Testis (tissue), 2 donors: ENCODE measurements at regions not wholly inside any gene's neighbourhood (a gene's known extent, or its start where the extent isn't known, plus 50 kb on each side); places are given as distances from the start of the nearest gene placed in this dataset.

ENCODE experiments used
- DNase-seq: peaks from one replicate; pipeline ENCODE4 v3.0.0-alpha.2; 2019
- H3K27ac ChIP-seq, 2 donors: fragments of 200-600 bp; sonication (generic); one replicate each; pipeline ENCODE4 v1.5.1; 2019
- H3K27me3 ChIP-seq: fragments of 200-600 bp; sonication (generic); one replicate; pipeline ENCODE4 v1.5.1; 2019
- H3K36me3 ChIP-seq: fragments of 200-600 bp; sonication (generic); one replicate; pipeline ENCODE4 v1.5.1; 2017; ENCODE audit warnings: low read depth; ENCODE audit errors: missing control alignments
- H3K4me1 ChIP-seq: fragments of 200-600 bp; sonication (generic); one replicate; pipeline ENCODE4 v1.5.1; 2019
- H3K4me3 ChIP-seq, 2 donors: fragments of 200-600 bp; sonication (generic); one replicate each; pipeline ENCODE4 v1.5.1; 2017 to 2019
- H3K9me3 ChIP-seq: fragments of 200-600 bp; sonication (generic); one replicate; pipeline ENCODE4 v1.5.1; 2017
- CTCF ChIP-seq, 3 experiments: fragments of 450-650 bp in 2 of 3; fragments of 200-600 bp in 1 of 3; sonication (generic) in 1 of 3; IDR thresholded peaks; one replicate each; pipeline ENCODE4 v1.5.1; 2016 to 2019; ENCODE audit warnings: antibody characterized with exemption in 3 of 3, mild to moderate bottlenecking in 2 of 3, moderate library complexity in 1 of 3
- POLR2A ChIP-seq: fragments of 450-650 bp; IDR thresholded peaks from one replicate; pipeline ENCODE4 v1.6.1; 2017; ENCODE audit warnings: antibody characterized with exemption, mild to moderate bottlenecking, moderate library complexity
- WGBS, 2 donors: methylation state at CpG; one replicate each; pipeline ENCODE4 v1.1.5; 2018; 5-methylcytosine and 5-hydroxymethylcytosine counted together
- intact Hi-C: fragments of 100-400 bp; cut with DNase I; formaldehyde crosslinking; loops from one replicate; pipeline ENCODE4 v1.15.1; 2023; ENCODE audit warnings: low total_unique reads

- Histone ChIP-seq H3K27ac (no peak overlapping the region), H3K9me3 (no peaks in the 10 kb centered on the region), H3K36me3 (no peaks in the 10 kb centered on the region), H3K27me3 (no peaks in the 10 kb centered on the region), H3K4me3 (no peak overlapping the region), H3K4me1 (no peaks in the 10 kb centered on the region)
- intact Hi-C loops: no loop called here
- DNase-seq: no peak
- TF ChIP-seq CTCF (IDR thresholded peaks at IDR 0.05) (no peak), POLR2A (no peak)
- 88 to 90% methylated on average over 3 of the region's 3 CpGs for WGBS, 2 donors
Measured at GRCh38 chr9:102047549-102047948, 309.1 kb upstream of the GRIN3A start.

GRCh38 chr9:102044133-102044532 is 305.7 kb upstream of the GRIN3A start:
- no peak for DNase-seq
- no peak overlapping the region for H3K4me3 ChIP-seq
- H3K9me3 ChIP-seq: no peaks in the 10 kb centered on the region
- no peaks in the 10 kb centered on the region for H3K27me3 ChIP-seq
- intact Hi-C loops: no loop called here
- 92 to 95% methylated on average over 1 of the region's 1 CpG for WGBS, 2 donors
- no peaks in the 10 kb centered on the region for H3K36me3 ChIP-seq
- no peaks in the 10 kb centered on the region for H3K4me1 ChIP-seq
- TF ChIP-seq CTCF (IDR thresholded peaks at IDR 0.05) (no peak), POLR2A (no peak)
- no peak overlapping the region for H3K27ac ChIP-seq

GRCh38 chr9:102038006-102038405 is 299.6 kb upstream of the GRIN3A start:
- no peak for TF ChIP-seq POLR2A
- no peak for TF ChIP-seq CTCF (IDR thresholded peaks at IDR 0.05)
- Histone ChIP-seq H3K36me3 (no peaks in the 10 kb centered on the region), H3K27me3 (no peaks in the 10 kb centered on the region), H3K4me1 (no peaks in the 10 kb centered on the region), H3K27ac (no peak overlapping the region), H3K9me3 (no peaks in the 10 kb centered on the region), H3K4me3 (no peak overlapping the region)
- no peak for DNase-seq
- intact Hi-C loops: no loop called here
- 78 to 82% methylated on average over 1 of the region's 1 CpG for WGBS, 2 donors

GRCh38 chr9:102035929-102036328 is 297.5 kb upstream of the GRIN3A start:
- Histone ChIP-seq H3K4me3 (no peak overlapping the region), H3K4me1 (no peaks in the 10 kb centered on the region), H3K36me3 (no peaks in the 10 kb centered on the region), H3K27me3 (no peaks in the 10 kb centered on the region), H3K27ac (no peak overlapping the region), H3K9me3 (no peaks in the 10 kb centered on the region)
- DNase-seq: no peak
- intact Hi-C loops: no loop called here
- TF ChIP-seq CTCF (IDR thresholded peaks at IDR 0.05) (no peak), POLR2A (no peak)

- Histone ChIP-seq H3K4me1 (no peaks in the 10 kb centered on the region), H3K36me3 (no peaks in the 10 kb centered on the region), H3K27ac (no peak overlapping the region), H3K9me3 (no peaks in the 10 kb centered on the region), H3K4me3 (no peak overlapping the region), H3K27me3 (no peaks in the 10 kb centered on the region)
- intact Hi-C loops: no loop called here
- no peak for DNase-seq
- no peak for TF ChIP-seq POLR2A
- TF ChIP-seq CTCF (IDR thresholded peaks at IDR 0.05): no peak
Measured at GRCh38 chr9:102032614-102033013, 294.2 kb upstream of the GRIN3A start.
